GM12892 (cell line): ENCODE measurements at regions not wholly inside any gene's neighbourhood (a gene's known extent, or its start where the extent isn't known, plus 50 kb on each side); places are given as distances from the start of the nearest gene placed in this dataset.

Experiments
- POLR2A ChIP-seq: IDR thresholded peaks from 2 replicates; pipeline ENCODE4 v1.6.1; 2011; ENCODE audit warnings: low read depth, low read length, control low read depth
- TAF1 ChIP-seq: IDR thresholded peaks from 2 replicates; pipeline ENCODE4 v1.6.1; 2011; ENCODE audit warnings: low read depth, mild to moderate bottlenecking, control low read depth, low read length, borderline replicate concordance

GRCh38 chr20:60804918-60805630, 447.0 kb upstream of the CDH4 start:
- TF ChIP-seq POLR2A (no peak), TAF1 (no peak)
